LNCAP (cell line): ENCODE measurements at regions not wholly inside any gene's neighbourhood (a gene's known extent, or its start where the extent isn't known, plus 50 kb on each side); places are given as distances from the start of the nearest gene placed in this dataset.

Experiments
- TF ChIP-seq, protein P1 (sequence below): fragments of 450-650 bp; IDR thresholded peaks from 2 replicates; pipeline ENCODE4 v1.5.1; 2017; ENCODE audit warnings: mild to moderate bottlenecking

DNA sequence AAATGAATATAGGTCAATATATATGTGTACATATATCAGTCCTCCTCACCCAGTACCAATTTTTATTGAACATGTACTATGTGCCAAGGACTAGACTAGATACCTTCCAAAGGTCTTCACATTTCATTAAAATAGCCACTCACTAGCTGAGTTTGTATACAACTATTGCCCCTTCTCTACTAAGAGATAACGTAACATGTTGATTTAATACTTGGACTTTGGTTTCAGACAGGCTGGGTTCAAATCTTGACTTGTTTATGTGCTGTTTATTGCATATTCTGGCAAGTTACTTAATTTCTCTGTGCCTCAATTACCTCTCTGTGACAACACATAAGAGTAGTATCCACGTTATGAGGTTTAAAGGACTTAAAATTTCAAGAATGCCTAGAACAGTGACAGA is 184.5 kb downstream of the MTX2 start:
- TF ChIP-seq, protein P1, sequence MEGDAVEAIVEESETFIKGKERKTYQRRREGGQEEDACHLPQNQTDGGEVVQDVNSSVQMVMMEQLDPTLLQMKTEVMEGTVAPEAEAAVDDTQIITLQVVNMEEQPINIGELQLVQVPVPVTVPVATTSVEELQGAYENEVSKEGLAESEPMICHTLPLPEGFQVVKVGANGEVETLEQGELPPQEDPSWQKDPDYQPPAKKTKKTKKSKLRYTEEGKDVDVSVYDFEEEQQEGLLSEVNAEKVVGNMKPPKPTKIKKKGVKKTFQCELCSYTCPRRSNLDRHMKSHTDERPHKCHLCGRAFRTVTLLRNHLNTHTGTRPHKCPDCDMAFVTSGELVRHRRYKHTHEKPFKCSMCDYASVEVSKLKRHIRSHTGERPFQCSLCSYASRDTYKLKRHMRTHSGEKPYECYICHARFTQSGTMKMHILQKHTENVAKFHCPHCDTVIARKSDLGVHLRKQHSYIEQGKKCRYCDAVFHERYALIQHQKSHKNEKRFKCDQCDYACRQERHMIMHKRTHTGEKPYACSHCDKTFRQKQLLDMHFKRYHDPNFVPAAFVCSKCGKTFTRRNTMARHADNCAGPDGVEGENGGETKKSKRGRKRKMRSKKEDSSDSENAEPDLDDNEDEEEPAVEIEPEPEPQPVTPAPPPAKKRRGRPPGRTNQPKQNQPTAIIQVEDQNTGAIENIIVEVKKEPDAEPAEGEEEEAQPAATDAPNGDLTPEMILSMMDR, result no peak

GRCh38 chr2:176454893-176455815 is 185.9 kb downstream of the MTX2 start:
- TF ChIP-seq, protein P1, result peak; percentile 73

DNA sequence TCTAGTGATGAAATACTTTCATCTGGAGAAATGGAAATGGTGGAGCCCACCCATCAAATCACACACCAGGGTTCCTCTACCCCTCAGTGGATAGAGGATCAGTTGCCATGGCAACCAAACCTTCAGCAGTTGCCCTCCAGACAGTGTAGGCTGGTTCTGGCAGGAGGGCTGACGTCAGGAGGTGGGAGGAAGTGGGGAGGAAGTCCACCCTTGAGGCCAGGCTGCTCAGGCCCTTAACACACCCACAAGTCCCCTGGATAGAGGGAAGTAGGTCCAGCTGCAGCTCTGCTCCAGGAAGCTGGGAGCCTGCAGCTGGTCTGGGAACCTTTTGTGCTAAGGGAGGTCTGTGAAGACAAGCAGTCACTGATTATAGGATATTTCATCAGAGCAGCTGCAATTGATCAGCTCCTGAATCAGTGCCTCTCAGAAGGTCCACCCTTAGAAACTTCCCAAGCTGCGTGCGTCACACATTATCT is 186.6 kb downstream of the MTX2 start:
- TF ChIP-seq, protein P1, result no peak

DNA sequence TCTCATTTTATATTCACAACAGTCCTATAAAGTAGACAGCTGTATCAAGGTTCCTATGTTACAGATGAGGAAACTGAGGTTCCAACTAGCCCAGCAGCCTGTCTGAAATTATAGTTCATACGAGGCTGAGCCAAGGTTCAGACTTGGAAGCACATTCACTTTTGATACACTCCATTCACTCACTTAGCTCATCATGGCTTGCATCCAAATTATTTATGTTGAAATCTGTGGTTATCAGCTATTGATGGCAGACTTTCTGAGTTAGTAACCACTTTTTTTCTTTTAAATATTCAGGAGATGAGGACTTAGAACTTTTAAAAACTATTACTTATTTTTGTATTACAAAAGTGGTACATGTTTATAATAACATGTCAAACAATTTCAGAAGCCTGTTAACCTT is 188.2 kb downstream of the MTX2 start:
- TF ChIP-seq, protein P1, result no peak

- TF ChIP-seq, protein P1, result no peak
These were observed 192.0 kb downstream of the MTX2 start for GRCh38 chr2:176461098-176461808.

- TF ChIP-seq, protein P1, result no peak
These were observed 192.8 kb downstream of the MTX2 start for GRCh38 chr2:176461809-176462670.

GRCh38 chr2:176463546-176463945 is 194.3 kb downstream of the MTX2 start:
- TF ChIP-seq, protein P1, result no peak
